ENCODE measurements at regions not wholly inside any gene's neighbourhood (a gene's known extent, or its start where the extent isn't known, plus 50 kb on each side); places are given as distances from the start of the nearest gene placed in this dataset.

DNA sequence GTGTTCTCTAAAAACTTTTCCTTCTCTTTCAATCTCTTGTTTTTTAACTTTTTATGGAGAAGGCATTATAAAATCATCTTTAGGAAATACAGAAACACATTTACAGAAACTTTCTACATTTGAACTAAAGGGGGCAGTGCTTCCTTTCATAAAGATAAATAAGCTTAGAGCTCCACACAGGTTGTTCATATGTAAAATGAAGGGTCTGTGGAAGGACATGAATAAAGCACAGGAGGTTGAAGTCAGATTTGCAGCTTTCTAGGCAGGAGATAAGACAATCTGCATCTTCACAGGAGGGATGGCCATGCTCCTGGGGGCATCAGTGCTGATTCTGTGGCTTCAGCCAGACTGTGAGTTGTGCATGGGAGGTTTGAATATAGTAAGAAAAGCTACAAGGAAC lies 426.0 kb downstream of the DAD1 start:
- no peak for DNase-seq (ENCODE audit: low read depth)
- H3K4me3 ChIP-seq (ENCODE audit: control insufficient read depth, low read depth, low read length) = no peak overlapping the region
- TF ChIP-seq, protein P1, sequence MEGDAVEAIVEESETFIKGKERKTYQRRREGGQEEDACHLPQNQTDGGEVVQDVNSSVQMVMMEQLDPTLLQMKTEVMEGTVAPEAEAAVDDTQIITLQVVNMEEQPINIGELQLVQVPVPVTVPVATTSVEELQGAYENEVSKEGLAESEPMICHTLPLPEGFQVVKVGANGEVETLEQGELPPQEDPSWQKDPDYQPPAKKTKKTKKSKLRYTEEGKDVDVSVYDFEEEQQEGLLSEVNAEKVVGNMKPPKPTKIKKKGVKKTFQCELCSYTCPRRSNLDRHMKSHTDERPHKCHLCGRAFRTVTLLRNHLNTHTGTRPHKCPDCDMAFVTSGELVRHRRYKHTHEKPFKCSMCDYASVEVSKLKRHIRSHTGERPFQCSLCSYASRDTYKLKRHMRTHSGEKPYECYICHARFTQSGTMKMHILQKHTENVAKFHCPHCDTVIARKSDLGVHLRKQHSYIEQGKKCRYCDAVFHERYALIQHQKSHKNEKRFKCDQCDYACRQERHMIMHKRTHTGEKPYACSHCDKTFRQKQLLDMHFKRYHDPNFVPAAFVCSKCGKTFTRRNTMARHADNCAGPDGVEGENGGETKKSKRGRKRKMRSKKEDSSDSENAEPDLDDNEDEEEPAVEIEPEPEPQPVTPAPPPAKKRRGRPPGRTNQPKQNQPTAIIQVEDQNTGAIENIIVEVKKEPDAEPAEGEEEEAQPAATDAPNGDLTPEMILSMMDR (IDR thresholded peaks at IDR 0.05; ENCODE audit: control insufficient read depth, insufficient read depth, low read depth, low read length, missing control alignments) = no peak

DNA sequence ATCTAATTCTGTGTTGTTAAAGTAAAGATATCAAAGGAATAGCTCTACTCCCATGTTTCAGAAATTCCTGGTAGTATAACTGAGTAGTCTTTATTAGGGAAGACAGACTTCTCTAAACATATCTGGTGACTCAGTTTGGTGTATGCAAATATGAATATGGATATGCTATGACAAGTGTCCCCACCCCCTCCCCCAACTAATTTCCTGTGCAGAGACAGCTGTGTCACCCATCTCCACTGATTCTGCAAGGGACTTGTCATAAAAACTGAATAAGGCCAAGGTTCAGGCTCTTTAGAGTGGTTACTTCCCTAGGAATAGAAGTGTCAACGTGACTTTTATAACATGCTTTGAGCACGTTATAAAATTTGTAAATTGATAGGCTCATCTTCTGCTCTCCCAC lies 429.1 kb downstream of the DAD1 start:
- no peak for DNase-seq (ENCODE audit: low read depth)
- TF ChIP-seq, protein P1 (IDR thresholded peaks at IDR 0.05; ENCODE audit: control insufficient read depth, insufficient read depth, low read depth, low read length, missing control alignments) = no peak
- H3K4me3 ChIP-seq (ENCODE audit: control insufficient read depth, low read depth, low read length) = no peak overlapping the region

DNA sequence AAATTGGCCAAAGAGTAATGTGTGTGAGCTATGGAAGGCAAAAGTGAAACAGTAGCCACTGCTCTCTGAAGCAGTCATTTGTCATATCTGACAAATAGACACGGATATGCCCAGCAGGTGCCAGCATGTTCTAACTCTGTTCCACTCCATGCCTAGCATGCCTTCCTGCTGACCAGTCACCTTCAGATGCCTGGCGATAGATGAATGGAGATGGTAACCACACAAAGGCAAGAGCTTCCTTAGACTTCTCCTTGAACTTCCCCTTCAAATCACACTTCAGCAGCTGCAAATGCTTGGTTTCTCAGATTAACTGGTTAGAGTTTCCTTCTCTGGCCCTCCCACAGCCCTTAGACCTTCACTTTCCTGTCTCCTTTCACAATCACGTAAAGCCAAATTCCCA lies 429.9 kb downstream of the DAD1 start:
- TF ChIP-seq, protein P1 (IDR thresholded peaks at IDR 0.05; ENCODE audit: control insufficient read depth, insufficient read depth, low read depth, low read length, missing control alignments) = no peak
- no peak for DNase-seq (ENCODE audit: low read depth)
- H3K4me3 ChIP-seq (ENCODE audit: control insufficient read depth, low read depth, low read length) = no peak overlapping the region

DNA sequence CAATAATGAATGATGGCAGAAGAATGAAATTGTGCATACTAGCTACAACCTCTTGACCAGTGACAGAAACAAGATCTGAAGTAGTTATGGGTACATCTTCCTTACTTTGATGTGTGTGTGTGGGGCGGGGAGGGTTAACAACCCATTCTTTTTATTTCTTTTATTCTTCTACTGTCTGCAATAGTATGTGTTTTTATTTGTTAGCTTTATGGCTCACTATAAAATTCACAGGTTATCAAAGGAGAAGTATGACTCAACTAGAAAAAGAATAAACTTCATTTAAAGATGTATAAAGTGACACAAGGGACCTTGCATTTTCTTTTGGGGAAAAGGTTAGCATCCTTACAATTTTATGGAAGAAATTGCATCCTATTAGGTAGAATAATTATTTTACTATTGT lies 430.5 kb downstream of the DAD1 start:
- H3K4me3 ChIP-seq (ENCODE audit: control insufficient read depth, low read depth, low read length) = no peak overlapping the region
- no peak for DNase-seq (ENCODE audit: low read depth)
- TF ChIP-seq, protein P1 (IDR thresholded peaks at IDR 0.05; ENCODE audit: control insufficient read depth, insufficient read depth, low read depth, low read length, missing control alignments) = no peak

DNA sequence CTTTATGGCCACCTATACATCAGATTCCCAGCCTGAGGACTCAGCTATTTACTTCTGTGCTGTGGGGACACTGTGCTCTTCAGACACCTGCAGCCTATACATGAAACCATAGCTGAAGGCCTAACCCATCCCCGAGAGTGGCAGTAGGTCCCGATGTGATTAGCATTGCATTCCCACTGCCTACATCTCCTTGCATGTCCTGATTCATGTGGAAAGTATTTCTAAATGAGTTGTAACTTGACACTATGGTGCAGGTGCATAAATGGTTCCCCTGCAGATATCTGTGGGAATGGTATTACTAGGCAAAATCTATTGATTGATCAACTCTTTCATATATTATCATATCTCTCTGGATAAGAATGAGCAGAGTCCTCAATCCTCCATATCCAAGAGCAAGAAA lies 433.5 kb downstream of the DAD1 start:
- DNase-seq (ENCODE audit: low read depth) = no peak
- no peak overlapping the region for H3K4me3 ChIP-seq (ENCODE audit: control insufficient read depth, low read depth, low read length)
- TF ChIP-seq, protein P1 (IDR thresholded peaks at IDR 0.05; ENCODE audit: control insufficient read depth, insufficient read depth, low read depth, low read length, missing control alignments) = no peak

DNA sequence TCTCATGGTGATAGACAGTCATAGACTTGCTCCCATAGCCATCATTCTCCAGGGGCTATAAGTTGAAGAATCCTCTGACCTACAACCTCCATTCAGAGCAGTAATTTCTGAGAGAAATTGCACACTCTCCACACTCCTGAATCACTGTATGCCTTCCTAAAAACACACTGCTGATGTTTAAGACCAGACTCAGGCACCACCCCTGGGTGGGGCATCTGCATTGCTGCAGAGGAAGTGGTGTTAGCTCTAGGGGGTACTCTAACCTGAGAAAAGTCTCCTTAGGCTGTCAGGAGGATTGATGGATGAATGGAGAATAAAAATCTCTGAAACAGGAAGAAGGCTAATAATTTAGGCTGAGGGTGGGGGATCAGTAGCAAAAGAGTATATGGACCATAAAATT lies 436.1 kb downstream of the DAD1 start:
- H3K4me3 ChIP-seq (ENCODE audit: control insufficient read depth, low read depth, low read length) = no peak overlapping the region
- no peak for DNase-seq (ENCODE audit: low read depth)
- TF ChIP-seq, protein P1 (IDR thresholded peaks at IDR 0.05; ENCODE audit: control insufficient read depth, insufficient read depth, low read depth, low read length, missing control alignments) = no peak

All from AG09309 (cell line).